Keratinocyte (primary cell): ENCODE measurements at regions not wholly inside any gene's neighbourhood (a gene's known extent, or its start where the extent isn't known, plus 50 kb on each side); places are given as distances from the start of the nearest gene placed in this dataset.
A peak's percentile ranks its signal among the peaks of the same experiment; 100 is the strongest.
"Not testable (repeated sequence)": the region's sequence is repeated elsewhere in the genome, so short reads cannot be mapped to it uniquely, and the experiment has no call there.

Experiments used
- DNase-seq: peaks from one replicate; pipeline ENCODE4 v3.0.0-alpha.2; 2011; ENCODE audit warnings: low read depth, missing footprints, low spot score
- FAIRE-seq: peaks from 2 replicates; lab custom pipeline; 2011; peaks lifted over from hg19 to GRCh38; lab: Jason Lieb, UNC
- H2AFZ ChIP-seq: 2 replicates; pipeline ENCODE4 v1.6.0; 2012; ENCODE audit warnings: low read length, control low read depth, inconsistent platforms; ENCODE audit not compliant: control insufficient read depth
- H3K27ac ChIP-seq: 2 replicates; pipeline ENCODE4 v1.5.1; 2011; ENCODE audit warnings: low read length; ENCODE audit not compliant: control insufficient read depth, insufficient read depth
- H3K27me3 ChIP-seq: 3 replicates; pipeline ENCODE4 v1.6.0; 2011; ENCODE audit warnings: low read length; ENCODE audit not compliant: control insufficient read depth, insufficient read depth; ENCODE audit errors: extremely low read depth
- H3K36me3 ChIP-seq, 2 experiments: 2 replicates in 1 of 2; 3 replicates in 1 of 2; pipeline ENCODE4 v1.5.1; 2011; ENCODE audit warnings: low read length in 2 of 2, mild to moderate bottlenecking in 1 of 2; ENCODE audit not compliant: control insufficient read depth in 2 of 2, insufficient read depth in 2 of 2; ENCODE audit errors: extremely low read depth in 1 of 2
- H3K4me1 ChIP-seq: 3 replicates; pipeline ENCODE4 v1.5.1; 2011; ENCODE audit warnings: low read length; ENCODE audit not compliant: control insufficient read depth, insufficient read depth; ENCODE audit errors: extremely low read depth
- H3K4me2 ChIP-seq: 3 replicates; pipeline ENCODE4 v1.6.0; 2011; ENCODE audit warnings: low read depth, low read length; ENCODE audit not compliant: control insufficient read depth, insufficient read depth; ENCODE audit errors: extremely low read depth
- H3K4me3 ChIP-seq, 3 experiments: fragments of 200-600 bp in 1 of 3; sonication (generic) in 1 of 3; 2 replicates in 2 of 3; 3 replicates in 1 of 3; pipeline ENCODE4 v1.5.1; 2011 to 2016; ENCODE audit warnings: low read length in 3 of 3, mild to moderate bottlenecking in 3 of 3, control low read depth in 2 of 3, inconsistent platforms in 1 of 3, low read depth in 1 of 3, mixed read lengths in 1 of 3, mixed run types in 1 of 3, moderate library complexity in 1 of 3; ENCODE audit not compliant: control insufficient read depth in 2 of 3, insufficient read depth in 2 of 3; ENCODE audit errors: extremely low read depth in 1 of 3
- H3K79me2 ChIP-seq: 2 replicates; pipeline ENCODE4 v1.6.0; 2012; ENCODE audit warnings: low read length; ENCODE audit not compliant: control insufficient read depth, insufficient read depth
- H3K9ac ChIP-seq: 3 replicates; pipeline ENCODE4 v1.6.0; 2011; ENCODE audit warnings: low read length; ENCODE audit not compliant: control insufficient read depth, insufficient read depth; ENCODE audit errors: extremely low read depth
- H3K9me1 ChIP-seq: 3 replicates; pipeline ENCODE4 v1.6.0; 2011; ENCODE audit warnings: low read length; ENCODE audit not compliant: control insufficient read depth, insufficient read depth; ENCODE audit errors: extremely low read depth
- H3K9me3 ChIP-seq: 2 replicates; pipeline ENCODE4 v1.5.1; 2012; ENCODE audit warnings: low read depth, low read length; ENCODE audit not compliant: control insufficient read depth
- H4K20me1 ChIP-seq: 3 replicates; pipeline ENCODE4 v1.6.0; 2011; ENCODE audit warnings: low read length; ENCODE audit not compliant: control insufficient read depth, insufficient read depth; ENCODE audit errors: extremely low read depth
- CTCF ChIP-seq, 3 experiments: IDR thresholded peaks in 1 of 3; conservative IDR thresholded peaks in 1 of 3; optimal IDR thresholded peaks in 1 of 3; 2 replicates in 2 of 3; 3 replicates in 1 of 3; pipeline versions ENCODE3 to v1.5.1; 2011; ENCODE audit warnings: low read length in 3 of 3, mild to moderate bottlenecking in 3 of 3, moderate library complexity in 2 of 3, control low read depth in 1 of 3, inconsistent platforms in 1 of 3; ENCODE audit not compliant: insufficient read depth in 2 of 3; ENCODE audit errors: extremely low read depth in 1 of 3
- EZH2 ChIP-seq: IDR thresholded peaks from one replicate; pipeline ENCODE4 v1.6.1; 2012; ENCODE audit warnings: inconsistent platforms, mild to moderate bottlenecking, low read length, moderate library complexity
- dilution Hi-C: fragments of 300-500 bp; cut with MboI; formaldehyde crosslinking; loops from one replicate; pipeline ENCODE4 v1.7.0; 2020; ENCODE audit warnings: low sequenced_read_pairs; ENCODE audit not compliant: extremely low pct_ligation_motif_present

GRCh38 chr12:77218278-77218677 lies 152.9 kb upstream of the E2F7 start:
- no peaks in the 10 kb centered on the region for H3K9me3 ChIP-seq
- H3K4me1 ChIP-seq = peaks cover 17% of the 10 kb centered on the region
- dilution Hi-C loops = no loop called here
- no peaks in the 10 kb centered on the region for H3K27me3 ChIP-seq
- FAIRE-seq (no peak), DNase-seq (no peak)
- TF ChIP-seq EZH2 = no peak
- no peak for TF ChIP-seq CTCF (optimal IDR thresholded peaks at IDR 0.05 in 1 of 3, IDR thresholded peaks at IDR 0.05 in 1 of 3, conservative IDR thresholded peaks at IDR 0.05 in 1 of 3; ENCODE audit: extremely low read depth in 1 of 3, insufficient read depth in 2 of 3, low read length in 3 of 3)
- H3K79me2 ChIP-seq = no peaks in the 10 kb centered on the region
- no peak overlapping the region for H3K4me2 ChIP-seq
- H2AFZ ChIP-seq = no peak overlapping the region
- no peak overlapping the region for H3K4me3 ChIP-seq
- no peak overlapping the region for H3K27ac ChIP-seq
- no peaks in the 10 kb centered on the region for H3K36me3 ChIP-seq
- H3K9ac ChIP-seq = no peak overlapping the region
- no peaks in the 10 kb centered on the region for H4K20me1 ChIP-seq
- H3K9me1 ChIP-seq = no peaks in the 10 kb centered on the region

- H3K9me3 ChIP-seq, H4K20me1 ChIP-seq, H3K79me2 ChIP-seq, H3K36me3 ChIP-seq, H2AFZ ChIP-seq, H3K9ac ChIP-seq, H3K27ac ChIP-seq, DNase-seq, H3K4me3 ChIP-seq, FAIRE-seq, H3K9me1 ChIP-seq, H3K4me2 ChIP-seq, dilution Hi-C loops, H3K27me3 ChIP-seq: not testable (repeated sequence)
- peaks cover 17% of the 10 kb centered on the region for H3K4me1 ChIP-seq
These were observed 150.8 kb upstream of the E2F7 start for GRCh38 chr12:77216136-77216535.

GRCh38 chr12:77214136-77214535 lies 148.8 kb upstream of the E2F7 start:
- dilution Hi-C loops = no loop called here
- Histone ChIP-seq H3K27me3 (no peaks in the 10 kb centered on the region), H3K4me3 (no peak overlapping the region), H3K9me3 (no peaks in the 10 kb centered on the region), H3K4me2 (peak overlapping the region; percentile 52), H3K9ac (no peak overlapping the region), H2AFZ (no peak overlapping the region), H3K36me3 (no peaks in the 10 kb centered on the region), H3K27ac (peak overlapping the region; percentile 58), H3K79me2 (no peaks in the 10 kb centered on the region), H3K9me1 (no peaks in the 10 kb centered on the region), H3K4me1 (peaks cover 17% of the 10 kb centered on the region), H4K20me1 (no peaks in the 10 kb centered on the region)
- TF ChIP-seq EZH2 = no peak
- TF ChIP-seq CTCF (optimal IDR thresholded peaks at IDR 0.05 in 1 of 3, IDR thresholded peaks at IDR 0.05 in 1 of 3, conservative IDR thresholded peaks at IDR 0.05 in 1 of 3; ENCODE audit: extremely low read depth in 1 of 3, insufficient read depth in 2 of 3, low read length in 3 of 3) = no peak
- FAIRE-seq (no peak), DNase-seq (no peak)
